HK-2 (cell line): ENCODE measurements at regions not wholly inside any gene's neighbourhood (a gene's known extent, or its start where the extent isn't known, plus 50 kb on each side); places are given as distances from the start of the nearest gene placed in this dataset.
A peak's percentile ranks its signal among the peaks of the same experiment; 100 is the strongest.

Source experiments
- DNase-seq: peaks from one replicate; pipeline ENCODE4 v3.0.0-alpha.2; 2018; ENCODE audit not compliant: unreplicated experiment

GRCh38 chr1:201708085-201708512 lies 120.9 kb upstream of the IPO9 start:
- no peak for DNase-seq

GRCh38 chr1:201708691-201709090 lies 120.3 kb upstream of the IPO9 start:
- no peak for DNase-seq

DNA sequence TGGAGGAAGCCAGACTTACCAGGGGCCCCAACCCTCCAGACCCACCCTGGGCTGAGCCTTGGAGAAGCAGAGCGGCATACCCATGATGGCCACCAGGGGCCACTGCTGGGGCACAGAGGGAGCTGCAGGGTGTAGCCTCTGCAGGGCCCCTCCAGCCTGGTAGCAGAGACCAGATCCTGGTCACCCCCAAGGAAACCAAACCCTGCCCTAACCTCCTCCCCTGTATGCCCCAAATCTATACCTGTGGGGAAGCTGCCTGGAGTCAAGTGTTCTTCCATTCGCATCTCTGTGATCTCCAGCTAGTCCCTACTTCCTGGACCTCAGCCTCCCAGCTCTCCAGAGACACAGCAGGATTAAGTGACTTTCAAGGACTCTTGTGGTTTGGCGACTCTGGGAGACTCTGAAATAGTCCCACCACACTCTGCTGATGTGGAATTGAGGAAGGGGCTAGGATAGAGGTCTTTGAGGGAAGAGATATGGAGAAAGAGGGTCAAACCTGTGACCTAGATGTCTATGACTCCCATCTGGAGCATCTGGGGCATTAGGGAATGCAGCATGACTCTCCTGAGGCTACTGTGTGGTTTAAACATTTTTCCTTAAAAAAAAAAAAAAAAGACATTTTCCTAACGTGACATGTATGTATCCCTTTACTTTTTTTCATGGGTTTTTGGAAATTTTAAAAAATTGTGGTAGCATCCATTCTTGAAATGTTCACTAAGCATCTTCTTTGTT lies 119.2 kb upstream of the IPO9 start:
- DNase-seq, result peak; percentile 75

DNA sequence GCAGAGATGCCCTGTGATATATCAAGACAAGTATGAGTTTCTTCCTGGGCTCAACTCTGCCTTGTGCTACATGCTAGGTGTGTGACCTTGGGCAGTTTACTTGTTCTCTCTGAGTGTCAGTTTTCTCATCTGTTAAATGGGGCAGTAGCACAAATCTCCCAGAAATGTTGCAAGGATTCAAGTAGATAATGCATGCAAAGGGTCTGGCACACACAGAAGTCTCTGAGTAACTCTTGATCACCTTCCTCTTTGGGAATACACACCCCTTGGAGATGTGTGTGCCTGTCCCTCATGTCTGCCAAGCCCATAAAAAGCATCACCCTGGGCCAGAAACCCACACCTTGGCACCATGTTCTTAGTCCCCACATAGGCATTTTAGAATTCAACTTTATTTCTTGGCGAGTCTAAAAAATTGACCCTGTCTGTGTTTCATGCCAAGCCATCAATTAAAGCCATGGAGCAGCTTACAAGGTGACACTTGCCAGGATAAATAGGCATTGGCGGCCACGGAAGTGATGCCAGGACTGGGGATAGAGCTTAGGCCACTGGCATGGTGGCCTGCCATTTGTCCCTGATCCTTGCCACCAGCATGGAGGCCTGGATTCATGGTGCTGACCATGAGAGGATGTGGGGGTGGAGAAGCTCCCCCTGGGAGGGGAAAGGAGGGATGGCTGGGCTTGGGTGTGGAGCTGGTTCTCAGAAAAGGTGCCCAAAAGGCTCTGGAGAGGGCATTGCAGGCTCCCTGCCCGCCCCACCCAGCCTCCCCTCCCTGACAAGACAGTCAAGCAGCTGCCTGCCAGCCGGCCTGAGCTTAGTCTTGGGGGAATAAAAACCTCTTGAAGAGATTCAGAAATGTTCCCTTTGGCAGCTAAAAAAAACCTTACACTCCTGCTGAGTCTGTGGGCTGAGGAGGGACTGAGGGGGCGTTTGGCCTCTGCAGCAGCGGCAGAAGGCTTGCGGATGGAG lies 118.0 kb upstream of the IPO9 start:
- no peak for DNase-seq

- no peak for DNase-seq
Observed at GRCh38 chr1:201711811-201712210, 117.1 kb upstream of the IPO9 start.

GRCh38 chr1:201712387-201713085 lies 116.4 kb upstream of the IPO9 start:
- DNase-seq, result no peak

DNA sequence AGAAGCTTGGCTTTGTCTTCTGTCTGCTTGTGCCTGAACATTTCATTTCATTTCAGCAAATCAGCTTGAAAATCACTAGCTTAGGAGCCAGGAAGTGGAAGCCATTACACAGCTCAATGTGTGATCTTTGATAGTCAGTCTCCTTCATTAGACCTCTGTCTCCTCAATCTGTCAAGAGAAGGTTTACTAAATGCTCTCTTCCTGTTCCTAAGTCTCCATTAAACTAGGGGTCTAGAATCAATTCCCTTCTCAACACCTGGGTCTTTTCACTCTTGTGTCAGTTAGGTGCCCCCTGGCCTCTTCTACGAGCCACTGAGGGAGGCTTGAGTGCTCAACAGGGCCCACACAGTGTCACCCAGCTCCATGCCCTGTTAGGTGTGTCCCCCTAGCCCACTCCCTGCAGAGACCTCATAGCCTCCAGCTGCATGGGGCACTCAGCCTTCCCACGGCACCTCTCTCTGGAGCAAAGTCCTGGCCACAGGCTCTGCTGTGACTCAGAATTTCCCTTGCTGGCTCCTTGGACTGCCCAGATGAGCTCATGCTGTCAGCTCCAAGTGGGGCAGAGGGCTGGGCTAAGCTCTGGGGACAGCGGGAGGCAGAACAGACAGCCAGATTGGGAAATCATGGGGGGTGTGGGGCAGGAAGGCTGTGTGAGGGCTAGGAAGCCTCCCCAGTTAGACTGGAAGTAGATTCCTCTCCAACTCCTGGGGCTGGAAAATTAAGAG lies 115.7 kb upstream of the IPO9 start:
- peak; percentile 98 for DNase-seq

- peak; percentile 97 for DNase-seq
Observed at GRCh38 chr1:201714542-201715329, 114.2 kb upstream of the IPO9 start.

DNA sequence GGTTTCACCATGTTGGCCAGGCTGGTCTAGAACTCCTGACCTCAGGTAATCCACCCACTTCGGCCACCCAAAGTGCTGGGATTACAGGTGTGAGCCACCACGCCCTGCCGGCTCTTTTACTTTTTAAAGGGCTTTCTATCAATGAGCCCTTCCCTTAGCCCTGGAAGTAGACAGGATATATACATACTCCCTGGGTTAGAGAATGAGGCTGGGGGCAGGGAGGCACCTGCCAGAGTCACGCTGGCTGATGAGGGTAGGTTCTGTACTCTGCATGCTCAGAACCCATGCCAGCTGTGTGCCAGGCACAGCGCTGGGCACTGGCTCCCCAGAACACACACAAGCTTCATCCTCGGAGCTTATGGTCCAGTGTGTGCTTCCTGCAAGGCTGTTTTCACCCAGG lies 113.6 kb upstream of the IPO9 start:
- no peak for DNase-seq

GRCh38 chr1:201715801-201716741 lies 112.9 kb upstream of the IPO9 start:
- DNase-seq, result no peak

- DNase-seq, result no peak
Observed at GRCh38 chr1:201716742-201717135, 112.2 kb upstream of the IPO9 start.

GRCh38 chr1:201717286-201717685 lies 111.7 kb upstream of the IPO9 start:
- no peak for DNase-seq

- no peak for DNase-seq
Observed at GRCh38 chr1:201718346-201719202, 110.4 kb upstream of the IPO9 start.

- no peak for DNase-seq
Observed at GRCh38 chr1:201719812-201720521, 109.0 kb upstream of the IPO9 start.

- no peak for DNase-seq
Observed at GRCh38 chr1:201720522-201720844, 108.5 kb upstream of the IPO9 start.

- DNase-seq, result no peak
Observed at GRCh38 chr1:201721082-201722049, 107.6 kb upstream of the IPO9 start.
